SK-N-SH (cell line): ENCODE measurements at regions not wholly inside any gene's neighbourhood (a gene's known extent, or its start where the extent isn't known, plus 50 kb on each side); places are given as distances from the start of the nearest gene placed in this dataset.

Experiments
- CTCF ChIA-PET: fragments of 300-600, 350-600 bp; formaldehyde crosslinking; extraction: SDS; loops from one replicate; lab custom pipeline; 2021; lab: Yijun Ruan, JAX
- POLR2A ChIA-PET: fragments of 350-600 bp; sonication (Branson Sonifier 250); formaldehyde crosslinking; extraction: SDS; loops from one replicate; lab custom pipeline; 2020; ENCODE audit warnings: antibody characterized with exemption, inconsistent platforms; lab: Yijun Ruan, JAX
- DNase-seq: peaks from one replicate; pipeline ENCODE4 v3.0.0; 2012
- H2AFZ ChIP-seq: fragments of 200-600 bp; sonication (generic); 2 replicates; pipeline ENCODE4 v1.8.1; 2016; ENCODE audit warnings: antibody characterized with exemption, mild to moderate bottlenecking, low read depth
- H3F3A ChIP-seq: fragments of 200-600 bp; sonication (generic); replicated peaks from 2 replicates; pipeline ENCODE3; 2016; ENCODE audit warnings: antibody characterized with exemption, mild to moderate bottlenecking; ENCODE audit not compliant: insufficient read depth
- H3K27ac ChIP-seq, 2 experiments: fragments of 200-500 bp in 1 of 2; fragments of 200-600 bp in 1 of 2; sonication (Bioruptor generic) in 1 of 2; sonication (generic), shearing (Covaris generic) in 1 of 2; 2 replicates each; pipeline versions ENCODE4 v1.5.1 to v1.6.1; 2014 to 2016; ENCODE audit warnings: low read depth in 2 of 2, inconsistent platforms in 1 of 2, low read length in 1 of 2, mild to moderate bottlenecking in 1 of 2, mixed read lengths in 1 of 2
- H3K27me3 ChIP-seq: fragments of 200-600 bp; sonication (generic), shearing (Covaris generic); 2 replicates; pipeline ENCODE4 v1.6.1; 2016; ENCODE audit warnings: mixed run types; ENCODE audit not compliant: insufficient read depth
- H3K36me3 ChIP-seq, 2 experiments: fragments of 200-500 bp in 1 of 2; fragments of 200-600 bp in 1 of 2; sonication (Bioruptor generic) in 1 of 2; sonication (generic) in 1 of 2; replicated peaks in 1 of 2; 2 replicates each; pipeline versions ENCODE3 to v1.5.1; 2014 to 2016; ENCODE audit warnings: low read length in 1 of 2, mild to moderate bottlenecking in 1 of 2; ENCODE audit not compliant: insufficient read depth in 2 of 2, control insufficient read depth in 1 of 2
- H3K4me1 ChIP-seq, 2 experiments: fragments of 200-500 bp in 1 of 2; fragments of 200-600 bp in 1 of 2; sonication (Bioruptor generic) in 1 of 2; sonication (generic), shearing (Covaris generic) in 1 of 2; 2 replicates each; pipeline versions ENCODE4 v1.5.1 to v1.6.1; 2014 to 2016; ENCODE audit warnings: low read depth in 1 of 2, low read length in 1 of 2, mixed run types in 1 of 2; ENCODE audit not compliant: insufficient read depth in 2 of 2, control insufficient read depth in 1 of 2
- H3K4me2 ChIP-seq: fragments of 200-600 bp; sonication (generic), shearing (Covaris generic); 2 replicates; pipeline ENCODE4 v1.6.1; 2017; ENCODE audit warnings: mixed run types
- H3K4me3 ChIP-seq, 2 experiments: fragments of 200-500 bp in 1 of 2; fragments of 200-600 bp in 1 of 2; sonication (Bioruptor generic) in 1 of 2; sonication (generic), shearing (Covaris generic) in 1 of 2; 2 replicates each; pipeline versions ENCODE4 v1.5.1 to v1.8.1; 2014 to 2016; ENCODE audit warnings: low read depth in 2 of 2, inconsistent platforms in 1 of 2, low read length in 1 of 2, mild to moderate bottlenecking in 1 of 2, mixed read lengths in 1 of 2, moderate library complexity in 1 of 2
- H3K79me2 ChIP-seq: fragments of 200-600 bp; sonication (generic); 2 replicates; pipeline ENCODE4 v1.8.1; 2017; ENCODE audit warnings: mild to moderate bottlenecking; ENCODE audit not compliant: insufficient read depth
- H3K9ac ChIP-seq: fragments of 200-600 bp; sonication (generic); 2 replicates; pipeline ENCODE4 v1.6.1; 2017; ENCODE audit warnings: mixed run types
- H3K9me2 ChIP-seq: fragments of 200-600 bp; sonication (generic); 2 replicates; pipeline ENCODE4 v1.6.1; 2017; ENCODE audit warnings: mixed run types
- H3K9me3 ChIP-seq: fragments of 200-600 bp; sonication (generic); 2 replicates; pipeline ENCODE4 v1.6.1; 2017; ENCODE audit warnings: mixed run types, mild to moderate bottlenecking, moderate library complexity
- H4K20me1 ChIP-seq: fragments of 200-600 bp; sonication (generic); 2 replicates; pipeline ENCODE4 v1.6.1; 2017; ENCODE audit warnings: mild to moderate bottlenecking, mixed run types; ENCODE audit not compliant: insufficient read depth
- CHD2 ChIP-seq: fragments of 150-350 bp; IDR thresholded peaks from 2 replicates; pipeline ENCODE4 v1.6.1; 2018; ENCODE audit warnings: low read length; ENCODE audit not compliant: partially characterized antibody
- ELF1 ChIP-seq: IDR thresholded peaks from 2 replicates; pipeline ENCODE4 v1.4.0; 2012
- EZH2phosphoT487 ChIP-seq: fragments of 200-600 bp; sonication (generic); IDR thresholded peaks from 2 replicates; pipeline ENCODE4 v1.6.1; 2017; ENCODE audit warnings: low read depth, mixed run types, mild to moderate bottlenecking, antibody characterized with exemption, moderate library complexity, borderline replicate concordance
- GABPA ChIP-seq: IDR thresholded peaks from 2 replicates; pipeline ENCODE4 v1.4.0; 2012; ENCODE audit warnings: low read depth, mild to moderate bottlenecking
- JUND ChIP-seq: IDR thresholded peaks from 2 replicates; pipeline ENCODE4 v1.4.0; 2012
- MXI1 ChIP-seq: IDR thresholded peaks from 2 replicates; pipeline ENCODE4 v1.6.1; 2012; ENCODE audit warnings: mild to moderate bottlenecking, low read depth, low read length, improper control_type of control experiment
- NFIC ChIP-seq: IDR thresholded peaks from 2 replicates; pipeline ENCODE4 v1.4.0; 2012; ENCODE audit warnings: borderline replicate concordance
- RCOR1 ChIP-seq: fragments of 150-350 bp; IDR thresholded peaks from 2 replicates; pipeline ENCODE4 v1.6.1; 2017; ENCODE audit warnings: antibody characterized with exemption, low read length
- RFX5 ChIP-seq: IDR thresholded peaks from 2 replicates; pipeline ENCODE4 v1.6.1; 2012; ENCODE audit warnings: mild to moderate bottlenecking, improper control_type of control experiment, low read length
- SMC3 ChIP-seq: IDR thresholded peaks from 2 replicates; pipeline ENCODE4 v1.6.1; 2012; ENCODE audit warnings: low read depth, low read length, improper control_type of control experiment
- TAF1 ChIP-seq: IDR thresholded peaks from 2 replicates; pipeline ENCODE4 v1.6.1; 2012; ENCODE audit warnings: low read depth, mild to moderate bottlenecking, low read length, moderate library complexity, borderline replicate concordance
- TCF12 ChIP-seq: IDR thresholded peaks from 2 replicates; pipeline ENCODE4 v1.4.0; 2012
- WGBS: methylation state at CpG from one replicate; pipeline ENCODE4 v1.1.6; 2017; ENCODE audit warnings: low lambda C conversion rate; 5-methylcytosine and 5-hydroxymethylcytosine counted together
- TF ChIP-seq, protein P1 (sequence below): IDR thresholded peaks from 2 replicates; pipeline ENCODE4; 2012
- TF ChIP-seq, protein P2 (sequence below): IDR thresholded peaks from 2 replicates; pipeline ENCODE4 v1.4.0; 2012; ENCODE audit warnings: low read depth, borderline replicate concordance
- TF ChIP-seq, protein P3 (sequence below): fragments of 200-600 bp; sonication (generic); IDR thresholded peaks from 2 replicates; pipeline ENCODE4 v1.6.1; 2017; ENCODE audit warnings: antibody characterized with exemption, mild to moderate bottlenecking, moderate library complexity
- TF ChIP-seq, protein P4 (sequence below): IDR thresholded peaks from 2 replicates; pipeline ENCODE4 v1.4.0; 2012; ENCODE audit warnings: low read depth

DNA sequence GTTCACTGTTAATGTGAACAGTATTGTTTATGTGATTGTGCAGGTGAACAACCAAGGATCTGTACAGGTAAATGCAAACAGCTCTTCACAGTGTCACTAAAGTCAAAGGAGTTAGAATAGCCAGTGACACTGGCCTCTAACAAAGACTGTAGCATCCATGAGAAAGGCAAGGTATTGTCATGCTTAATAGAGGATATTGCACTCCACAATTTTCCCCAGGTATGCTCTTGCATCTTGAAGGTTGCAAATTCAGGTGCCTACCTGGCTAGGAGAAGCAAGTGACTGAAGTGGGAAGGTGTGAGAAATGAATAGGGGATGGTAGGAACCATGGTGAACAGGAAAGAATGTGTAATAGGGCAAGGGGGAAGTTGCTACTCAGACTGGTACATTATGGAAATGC is 101.2 kb upstream of the EFNA5 start:
- no peak overlapping the region for H3K9ac ChIP-seq
- H3K9me2 ChIP-seq: no peaks in the 10 kb centered on the region
- TF ChIP-seq RCOR1: no peak
- TF ChIP-seq TCF12: no peak
- no peaks in the 10 kb centered on the region for H3K9me3 ChIP-seq
- CTCF ChIA-PET: no interaction called here
- no peak overlapping the region for H3K4me2 ChIP-seq
- H3K4me1 ChIP-seq: no peaks in the 10 kb centered on the region; a peak in 1 of 4 replicates
- no peaks in the 10 kb centered on the region for H3K36me3 ChIP-seq
- H3K79me2 ChIP-seq: no peaks in the 10 kb centered on the region
- H3F3A ChIP-seq: no peaks in the 10 kb centered on the region
- no peak for DNase-seq
- H3K27ac ChIP-seq: no peak overlapping the region
- H3K4me3 ChIP-seq: no peak overlapping the region
- no peak overlapping the region for H2AFZ ChIP-seq
- POLR2A ChIA-PET: no interaction called here
- H3K27me3 ChIP-seq: no peaks in the 10 kb centered on the region
- H4K20me1 ChIP-seq: no peaks in the 10 kb centered on the region

DNA sequence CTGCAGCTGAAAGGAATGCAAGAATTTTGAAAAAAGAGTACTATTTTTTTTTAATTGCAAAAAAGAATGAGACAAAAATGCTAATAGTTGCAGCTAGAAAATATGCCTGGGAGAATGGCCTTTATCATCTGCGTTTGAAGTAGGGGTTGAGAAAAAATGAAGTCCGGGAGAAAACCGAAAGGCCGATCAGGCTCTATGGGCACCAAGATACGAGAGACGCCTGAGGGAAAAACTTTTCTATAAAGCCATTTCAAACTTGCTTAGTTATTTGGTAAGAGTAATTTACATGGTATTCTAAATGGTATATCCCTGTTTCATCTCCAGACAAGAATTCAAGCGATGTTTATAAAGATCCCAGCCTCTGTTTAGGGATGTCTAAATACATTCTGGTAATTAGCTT is 99.3 kb upstream of the EFNA5 start:
- Histone ChIP-seq H2AFZ (no peak overlapping the region), H3F3A (no peaks in the 10 kb centered on the region), H3K36me3 (no peaks in the 10 kb centered on the region), H4K20me1 (no peaks in the 10 kb centered on the region), H3K27ac (no peak overlapping the region), H3K9me2 (no peaks in the 10 kb centered on the region), H3K9ac (no peak overlapping the region), H3K79me2 (no peaks in the 10 kb centered on the region), H3K9me3 (no peaks in the 10 kb centered on the region), H3K4me2 (no peak overlapping the region), H3K27me3 (no peaks in the 10 kb centered on the region), H3K4me1 (no peaks in the 10 kb centered on the region; a peak in 1 of 4 replicates)
- POLR2A ChIA-PET: no interaction called here
- CTCF ChIA-PET: no interaction called here
- DNase-seq: no peak
- 88% methylated on average over 7 of the region's 7 CpGs for WGBS
- TF ChIP-seq NFIC (no peak), TAF1 (no peak), GABPA (no peak), EZH2phosphoT487 (no peak), RFX5 (no peak), SMC3 (no peak), MXI1 (no peak), ELF1 (no peak), CHD2 (no peak), JUND (no peak)
- TF ChIP-seq, protein P1, sequence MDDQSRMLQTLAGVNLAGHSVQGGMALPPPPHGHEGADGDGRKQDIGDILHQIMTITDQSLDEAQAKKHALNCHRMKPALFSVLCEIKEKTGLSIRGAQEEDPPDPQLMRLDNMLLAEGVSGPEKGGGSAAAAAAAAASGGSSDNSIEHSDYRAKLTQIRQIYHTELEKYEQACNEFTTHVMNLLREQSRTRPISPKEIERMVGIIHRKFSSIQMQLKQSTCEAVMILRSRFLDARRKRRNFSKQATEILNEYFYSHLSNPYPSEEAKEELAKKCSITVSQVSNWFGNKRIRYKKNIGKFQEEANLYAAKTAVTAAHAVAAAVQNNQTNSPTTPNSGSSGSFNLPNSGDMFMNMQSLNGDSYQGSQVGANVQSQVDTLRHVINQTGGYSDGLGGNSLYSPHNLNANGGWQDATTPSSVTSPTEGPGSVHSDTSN: no peak
- TF ChIP-seq, protein P2, sequence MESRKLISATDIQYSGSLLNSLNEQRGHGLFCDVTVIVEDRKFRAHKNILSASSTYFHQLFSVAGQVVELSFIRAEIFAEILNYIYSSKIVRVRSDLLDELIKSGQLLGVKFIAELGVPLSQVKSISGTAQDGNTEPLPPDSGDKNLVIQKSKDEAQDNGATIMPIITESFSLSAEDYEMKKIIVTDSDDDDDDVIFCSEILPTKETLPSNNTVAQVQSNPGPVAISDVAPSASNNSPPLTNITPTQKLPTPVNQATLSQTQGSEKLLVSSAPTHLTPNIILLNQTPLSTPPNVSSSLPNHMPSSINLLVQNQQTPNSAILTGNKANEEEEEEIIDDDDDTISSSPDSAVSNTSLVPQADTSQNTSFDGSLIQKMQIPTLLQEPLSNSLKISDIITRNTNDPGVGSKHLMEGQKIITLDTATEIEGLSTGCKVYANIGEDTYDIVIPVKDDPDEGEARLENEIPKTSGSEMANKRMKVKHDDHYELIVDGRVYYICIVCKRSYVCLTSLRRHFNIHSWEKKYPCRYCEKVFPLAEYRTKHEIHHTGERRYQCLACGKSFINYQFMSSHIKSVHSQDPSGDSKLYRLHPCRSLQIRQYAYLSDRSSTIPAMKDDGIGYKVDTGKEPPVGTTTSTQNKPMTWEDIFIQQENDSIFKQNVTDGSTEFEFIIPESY: no peak
- TF ChIP-seq, protein P3, sequence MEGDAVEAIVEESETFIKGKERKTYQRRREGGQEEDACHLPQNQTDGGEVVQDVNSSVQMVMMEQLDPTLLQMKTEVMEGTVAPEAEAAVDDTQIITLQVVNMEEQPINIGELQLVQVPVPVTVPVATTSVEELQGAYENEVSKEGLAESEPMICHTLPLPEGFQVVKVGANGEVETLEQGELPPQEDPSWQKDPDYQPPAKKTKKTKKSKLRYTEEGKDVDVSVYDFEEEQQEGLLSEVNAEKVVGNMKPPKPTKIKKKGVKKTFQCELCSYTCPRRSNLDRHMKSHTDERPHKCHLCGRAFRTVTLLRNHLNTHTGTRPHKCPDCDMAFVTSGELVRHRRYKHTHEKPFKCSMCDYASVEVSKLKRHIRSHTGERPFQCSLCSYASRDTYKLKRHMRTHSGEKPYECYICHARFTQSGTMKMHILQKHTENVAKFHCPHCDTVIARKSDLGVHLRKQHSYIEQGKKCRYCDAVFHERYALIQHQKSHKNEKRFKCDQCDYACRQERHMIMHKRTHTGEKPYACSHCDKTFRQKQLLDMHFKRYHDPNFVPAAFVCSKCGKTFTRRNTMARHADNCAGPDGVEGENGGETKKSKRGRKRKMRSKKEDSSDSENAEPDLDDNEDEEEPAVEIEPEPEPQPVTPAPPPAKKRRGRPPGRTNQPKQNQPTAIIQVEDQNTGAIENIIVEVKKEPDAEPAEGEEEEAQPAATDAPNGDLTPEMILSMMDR: no peak
- TF ChIP-seq, protein P4, sequence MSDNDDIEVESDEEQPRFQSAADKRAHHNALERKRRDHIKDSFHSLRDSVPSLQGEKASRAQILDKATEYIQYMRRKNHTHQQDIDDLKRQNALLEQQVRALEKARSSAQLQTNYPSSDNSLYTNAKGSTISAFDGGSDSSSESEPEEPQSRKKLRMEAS: no peak
- TF ChIP-seq, all 33 proteins: peak for 0
- no peak overlapping the region for H3K4me3 ChIP-seq
